ENCODE measurements at regions not wholly inside any gene's neighbourhood (a gene's known extent, or its start where the extent isn't known, plus 50 kb on each side); places are given as distances from the start of the nearest gene placed in this dataset.

DNA sequence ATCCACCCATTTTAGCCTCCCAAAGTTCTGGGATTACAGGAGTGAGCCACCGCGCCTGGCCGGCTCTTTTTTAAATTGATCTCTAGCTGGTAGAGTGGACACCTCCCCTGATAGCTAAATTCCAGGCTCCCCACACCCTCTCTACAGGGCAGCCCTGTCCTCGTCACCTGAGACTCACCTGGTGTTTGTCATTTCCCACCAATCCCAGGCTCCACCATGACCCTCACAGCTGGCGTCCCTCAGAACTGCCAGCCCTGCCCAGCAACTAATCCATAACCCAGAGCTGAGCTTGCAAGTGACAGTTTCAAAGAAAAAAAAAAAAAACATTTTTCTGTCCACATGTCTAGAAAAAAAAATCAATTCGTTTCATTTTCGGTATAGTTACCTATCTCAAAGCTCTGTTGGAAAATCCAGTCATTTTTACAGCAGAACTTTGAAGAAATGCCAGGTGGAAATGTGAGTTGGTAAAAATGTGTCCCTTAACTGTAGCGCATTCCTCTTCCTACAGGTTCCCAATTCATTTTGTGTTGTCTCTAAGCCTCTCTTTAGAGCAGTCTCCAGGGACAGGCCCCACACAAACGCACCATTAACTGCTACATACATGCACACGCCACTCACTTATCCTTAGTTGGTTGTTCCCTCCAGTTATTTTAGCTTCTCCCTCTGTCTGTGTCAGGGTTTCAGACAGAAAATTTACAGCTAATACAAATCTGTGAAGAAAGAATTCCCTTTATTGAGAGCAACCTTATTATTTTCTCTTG, 294.7 kb downstream of the FBXO15 start:
- no peak for DNase-seq
- Histone ChIP-seq H3K27me3 (ENCODE audit: control insufficient read depth, insufficient read depth, low read length) (no peaks in the 10 kb centered on the region), H3K27ac (ENCODE audit: low read length) (no peak overlapping the region), H3K36me3 (ENCODE audit: control insufficient read depth, insufficient read depth, low read length) (no peaks in the 10 kb centered on the region), H3K4me3 (ENCODE audit: low read length) (no peak overlapping the region), H3K9me3 (ENCODE audit: control insufficient read depth, insufficient read depth, low read length) (no peaks in the 10 kb centered on the region), H3K4me1 (ENCODE audit: control insufficient read depth, insufficient read depth, low read length) (no peaks in the 10 kb centered on the region)
- intact Hi-C loops (cut with micrococcal nuclease): no loop called here
- ATAC-seq: no peak
- Mint-ChIP-seq H3K4me1 (no peaks in the 10 kb centered on the region), H3K9me3 (no peaks in the 10 kb centered on the region), H3K4me3 (no peak overlapping the region), H3K36me3 (no peaks in the 10 kb centered on the region), H3K27ac (no peak overlapping the region), H3K27me3 (ENCODE audit: low read depth in 2 of 2) (no peaks in the 10 kb centered on the region)
- TF ChIP-seq CTCF (IDR thresholded peaks at IDR 0.05): no peak
- 75% methylated on average over 10 of the region's 10 CpGs for WGBS (ENCODE audit: insufficient coverage)

DNA sequence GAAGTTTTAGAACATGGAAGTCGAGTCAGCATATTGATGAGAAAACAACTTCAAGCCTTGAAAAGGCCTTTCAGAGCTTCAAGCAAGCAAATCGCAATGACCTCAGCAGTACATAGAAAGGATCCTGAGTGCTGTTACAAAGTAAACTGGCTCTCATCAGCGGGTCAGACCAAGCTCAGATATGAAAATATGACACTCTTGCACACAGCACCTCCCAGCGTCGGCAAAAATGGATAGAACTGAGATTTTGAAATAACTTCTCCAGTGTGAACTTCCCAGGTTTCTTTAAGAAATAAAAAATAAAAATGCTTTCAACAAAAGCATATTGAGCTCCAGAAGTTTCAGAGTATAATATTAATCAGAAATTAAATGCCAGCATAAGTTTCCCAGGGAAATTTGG, 296.9 kb downstream of the FBXO15 start:
- intact Hi-C loops (cut with micrococcal nuclease): no loop called here
- DNase-seq (no peak), ATAC-seq (no peak)
- no peaks in the 10 kb centered on the region for H3K4me1 Mint-ChIP-seq
- TF ChIP-seq CTCF (IDR thresholded peaks at IDR 0.05): no peak
- no peaks in the 10 kb centered on the region for H3K27me3 Mint-ChIP-seq (ENCODE audit: low read depth in 2 of 2)
- H3K4me3 ChIP-seq (ENCODE audit: low read length): no peak overlapping the region
- no peak overlapping the region for H3K27ac ChIP-seq (ENCODE audit: low read length)
- no peaks in the 10 kb centered on the region for H3K36me3 Mint-ChIP-seq
- no peaks in the 10 kb centered on the region for H3K4me1 ChIP-seq (ENCODE audit: control insufficient read depth, insufficient read depth, low read length)
- no peak overlapping the region for H3K4me3 Mint-ChIP-seq
- H3K36me3 ChIP-seq (ENCODE audit: control insufficient read depth, insufficient read depth, low read length): no peaks in the 10 kb centered on the region
- H3K27ac Mint-ChIP-seq: no peak overlapping the region
- H3K27me3 ChIP-seq (ENCODE audit: control insufficient read depth, insufficient read depth, low read length): no peaks in the 10 kb centered on the region
- 95% methylated on average over 5 of the region's 5 CpGs for WGBS (ENCODE audit: insufficient coverage)
- H3K9me3 ChIP-seq (ENCODE audit: control insufficient read depth, insufficient read depth, low read length): no peaks in the 10 kb centered on the region
- H3K9me3 Mint-ChIP-seq: no peaks in the 10 kb centered on the region

- H3K27ac Mint-ChIP-seq: no peak overlapping the region
- H3K9me3 ChIP-seq (ENCODE audit: control insufficient read depth, insufficient read depth, low read length): no peaks in the 10 kb centered on the region
- H3K4me1 Mint-ChIP-seq: no peaks in the 10 kb centered on the region
- H3K4me3 ChIP-seq (ENCODE audit: low read length): no peak overlapping the region
- no peaks in the 10 kb centered on the region for H3K27me3 Mint-ChIP-seq (ENCODE audit: low read depth in 2 of 2)
- no peaks in the 10 kb centered on the region for H3K36me3 Mint-ChIP-seq
- ATAC-seq (no peak), DNase-seq (no peak)
- H3K4me3 Mint-ChIP-seq: no peak overlapping the region
- no peak overlapping the region for H3K27ac ChIP-seq (ENCODE audit: low read length)
- no peaks in the 10 kb centered on the region for H3K36me3 ChIP-seq (ENCODE audit: control insufficient read depth, insufficient read depth, low read length)
- no peak for TF ChIP-seq CTCF (IDR thresholded peaks at IDR 0.05)
- intact Hi-C loops (cut with micrococcal nuclease): no loop called here
- no peaks in the 10 kb centered on the region for H3K9me3 Mint-ChIP-seq
- H3K27me3 ChIP-seq (ENCODE audit: control insufficient read depth, insufficient read depth, low read length): no peaks in the 10 kb centered on the region
- no peaks in the 10 kb centered on the region for H3K4me1 ChIP-seq (ENCODE audit: control insufficient read depth, insufficient read depth, low read length)
Measured at GRCh38 chr18:73848656-73849055, 299.0 kb downstream of the FBXO15 start.

- Mint-ChIP-seq H3K27me3 (ENCODE audit: low read depth in 2 of 2) (no peaks in the 10 kb centered on the region), H3K4me1 (peaks cover 5% of the 10 kb centered on the region in 2 donors), H3K4me3 (no peak overlapping the region), H3K27ac (no peak overlapping the region), H3K36me3 (no peaks in the 10 kb centered on the region), H3K9me3 (no peaks in the 10 kb centered on the region)
- Histone ChIP-seq H3K27ac (ENCODE audit: low read length) (no peak overlapping the region), H3K4me3 (ENCODE audit: low read length) (no peak overlapping the region), H3K27me3 (ENCODE audit: control insufficient read depth, insufficient read depth, low read length) (no peaks in the 10 kb centered on the region), H3K36me3 (ENCODE audit: control insufficient read depth, insufficient read depth, low read length) (no peaks in the 10 kb centered on the region), H3K4me1 (ENCODE audit: control insufficient read depth, insufficient read depth, low read length) (no peaks in the 10 kb centered on the region), H3K9me3 (ENCODE audit: control insufficient read depth, insufficient read depth, low read length) (no peaks in the 10 kb centered on the region)
- ATAC-seq (no peak), DNase-seq (no peak)
- intact Hi-C loops (cut with micrococcal nuclease): no loop called here
- TF ChIP-seq CTCF (IDR thresholded peaks at IDR 0.05): no peak
- WGBS (ENCODE audit: insufficient coverage): 86% methylated on average over 7 of the region's 7 CpGs
Measured at GRCh38 chr18:73843455-73843854, 304.2 kb downstream of the FBXO15 start.
